ENCODE measurements at regions not wholly inside any gene's neighbourhood (a gene's known extent, or its start where the extent isn't known, plus 50 kb on each side); places are given as distances from the start of the nearest gene placed in this dataset.

DNA sequence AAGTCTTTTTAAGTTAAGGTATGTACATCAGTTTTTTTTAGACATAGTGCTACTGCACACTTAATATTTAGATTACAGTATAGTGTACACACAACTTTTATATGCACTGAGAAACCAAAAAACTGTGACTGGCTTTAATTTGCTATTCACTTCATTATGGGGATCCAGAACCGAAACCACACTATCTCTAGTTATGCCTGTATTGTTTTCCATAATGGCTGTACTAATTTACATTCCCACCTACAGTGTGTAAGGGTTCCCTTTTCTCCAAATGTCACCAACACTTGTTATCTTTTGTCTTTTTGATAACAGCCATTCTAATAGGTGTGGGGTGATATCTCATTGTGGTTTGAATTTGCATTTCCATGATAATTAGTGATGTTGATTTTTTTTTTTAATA is 213.4 kb upstream of the CCDC150 start:
- no peak overlapping the region for H3K4me3 ChIP-seq (ENCODE audit: low read length)
- no peak for TF ChIP-seq EZH2phosphoT487 (IDR thresholded peaks at IDR 0.05; ENCODE audit: low read depth)
- TF ChIP-seq, protein P1, sequence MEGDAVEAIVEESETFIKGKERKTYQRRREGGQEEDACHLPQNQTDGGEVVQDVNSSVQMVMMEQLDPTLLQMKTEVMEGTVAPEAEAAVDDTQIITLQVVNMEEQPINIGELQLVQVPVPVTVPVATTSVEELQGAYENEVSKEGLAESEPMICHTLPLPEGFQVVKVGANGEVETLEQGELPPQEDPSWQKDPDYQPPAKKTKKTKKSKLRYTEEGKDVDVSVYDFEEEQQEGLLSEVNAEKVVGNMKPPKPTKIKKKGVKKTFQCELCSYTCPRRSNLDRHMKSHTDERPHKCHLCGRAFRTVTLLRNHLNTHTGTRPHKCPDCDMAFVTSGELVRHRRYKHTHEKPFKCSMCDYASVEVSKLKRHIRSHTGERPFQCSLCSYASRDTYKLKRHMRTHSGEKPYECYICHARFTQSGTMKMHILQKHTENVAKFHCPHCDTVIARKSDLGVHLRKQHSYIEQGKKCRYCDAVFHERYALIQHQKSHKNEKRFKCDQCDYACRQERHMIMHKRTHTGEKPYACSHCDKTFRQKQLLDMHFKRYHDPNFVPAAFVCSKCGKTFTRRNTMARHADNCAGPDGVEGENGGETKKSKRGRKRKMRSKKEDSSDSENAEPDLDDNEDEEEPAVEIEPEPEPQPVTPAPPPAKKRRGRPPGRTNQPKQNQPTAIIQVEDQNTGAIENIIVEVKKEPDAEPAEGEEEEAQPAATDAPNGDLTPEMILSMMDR (IDR thresholded peaks at IDR 0.05; ENCODE audit: low read depth, low read length), result no peak

DNA sequence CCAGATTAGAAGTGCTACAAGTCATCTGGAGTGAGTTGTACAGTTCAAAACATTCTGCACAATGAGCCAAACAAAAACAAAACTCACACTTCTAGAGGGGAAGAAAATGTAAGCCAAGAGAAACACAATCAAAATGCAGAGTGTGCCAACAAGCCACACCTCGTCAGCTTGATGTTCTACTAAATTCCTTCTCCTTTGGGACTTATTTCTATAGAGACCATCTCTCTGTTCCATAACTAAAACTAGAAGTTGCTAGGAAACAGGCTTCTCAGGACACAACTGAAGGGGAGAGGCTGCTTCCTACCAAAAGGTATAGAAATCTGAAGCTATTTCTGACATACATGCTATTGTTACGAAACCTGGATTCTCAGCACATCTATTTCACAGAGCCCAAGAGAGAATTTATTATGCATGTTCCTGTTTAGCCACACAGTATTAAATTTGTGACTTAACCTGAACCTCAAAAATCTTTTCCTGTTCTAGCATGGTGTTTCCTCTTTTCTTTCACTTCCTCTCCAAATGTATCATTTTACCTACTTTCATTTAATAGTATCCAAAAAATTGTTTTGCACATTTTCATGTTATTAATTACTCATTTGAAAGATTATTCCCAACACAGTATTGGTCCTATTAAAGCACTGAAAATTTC is 211.4 kb upstream of the CCDC150 start:
- Histone ChIP-seq H3K9ac (ENCODE audit: low read length) (no peak overlapping the region), H3K79me2 (ENCODE audit: low read length) (no peaks in the 10 kb centered on the region), H3K36me3 (replicated peaks; ENCODE audit: low read depth, low read length) (peaks cover 20% of the 10 kb centered on the region), H3K4me2 (ENCODE audit: low read length) (peak overlapping the region; percentile 18; the same call in 1 of the 2 replicates), H3K4me1 (ENCODE audit: low read length) (peaks cover 45% of the 10 kb centered on the region), H3K4me3 (ENCODE audit: low read length) (no peak overlapping the region), H2AFZ (ENCODE audit: low read depth, low read length) (no peak overlapping the region), H3K27me3 (ENCODE audit: low read depth, low read length) (no peaks in the 10 kb centered on the region), H3K27ac (ENCODE audit: low read length) (no peak overlapping the region), H3K9me3 (ENCODE audit: insufficient read depth, low read length) (peaks cover 12% of the 10 kb centered on the region; the same call in 1 of the 2 replicates), H4K20me1 (ENCODE audit: insufficient read depth, low read length) (no peaks in the 10 kb centered on the region)
- TF ChIP-seq, protein P1 (IDR thresholded peaks at IDR 0.05; ENCODE audit: low read depth, low read length), result no peak
- TF ChIP-seq EZH2phosphoT487 (IDR thresholded peaks at IDR 0.05; ENCODE audit: low read depth), result no peak

More for the DNA sequence above, 213.4 kb upstream of the CCDC150 start:
- Histone ChIP-seq H3K27ac (ENCODE audit: low read length) (no peak overlapping the region), H4K20me1 (ENCODE audit: insufficient read depth, low read length) (no peaks in the 10 kb centered on the region), H3K9ac (ENCODE audit: low read length) (no peak overlapping the region), H3K4me2 (ENCODE audit: low read length) (no peak overlapping the region), H2AFZ (ENCODE audit: low read depth, low read length) (no peak overlapping the region), H3K36me3 (replicated peaks; ENCODE audit: low read depth, low read length) (peaks cover 19% of the 10 kb centered on the region), H3K9me3 (ENCODE audit: insufficient read depth, low read length) (peaks cover 12% of the 10 kb centered on the region; the same call in 1 of the 2 replicates), H3K27me3 (ENCODE audit: low read depth, low read length) (no peaks in the 10 kb centered on the region), H3K4me1 (ENCODE audit: low read length) (peaks cover 43% of the 10 kb centered on the region), H3K79me2 (ENCODE audit: low read length) (no peaks in the 10 kb centered on the region)

DNA sequence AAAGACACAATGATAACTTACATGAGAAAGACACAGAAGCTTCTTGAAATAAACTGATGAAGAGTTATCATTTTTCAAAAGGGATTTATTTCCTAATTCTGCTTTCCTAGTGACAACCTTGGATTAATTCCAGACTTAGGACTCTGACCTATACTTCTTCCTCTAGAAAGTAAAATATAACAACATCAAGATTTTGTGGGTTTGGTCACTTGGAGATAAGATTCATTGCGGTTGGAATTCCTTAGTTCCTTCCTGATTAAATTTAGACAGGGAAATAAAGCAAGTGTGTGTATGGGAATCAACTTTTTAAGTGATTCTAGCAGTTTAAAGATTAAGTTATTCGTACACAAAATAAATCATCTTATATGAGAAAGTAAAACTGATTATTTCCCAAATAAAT is 208.4 kb upstream of the CCDC150 start:
- H3K36me3 ChIP-seq (replicated peaks; ENCODE audit: low read depth, low read length), result peaks cover 20% of the 10 kb centered on the region
- no peak overlapping the region for H2AFZ ChIP-seq (ENCODE audit: low read depth, low read length)
- H3K27me3 ChIP-seq (ENCODE audit: low read depth, low read length), result no peaks in the 10 kb centered on the region
- no peaks in the 10 kb centered on the region for H4K20me1 ChIP-seq (ENCODE audit: insufficient read depth, low read length)
- no peak for TF ChIP-seq EZH2phosphoT487 (IDR thresholded peaks at IDR 0.05; ENCODE audit: low read depth)
- TF ChIP-seq, protein P1 (IDR thresholded peaks at IDR 0.05; ENCODE audit: low read depth, low read length), result no peak
- H3K4me1 ChIP-seq (ENCODE audit: low read length), result peaks cover 41% of the 10 kb centered on the region
- H3K9ac ChIP-seq (ENCODE audit: low read length), result no peak overlapping the region
- H3K27ac ChIP-seq (ENCODE audit: low read length), result peak overlapping the region; percentile 84; the same call in 1 of the 2 replicates
- H3K9me3 ChIP-seq (ENCODE audit: insufficient read depth, low read length), result peaks cover 12% of the 10 kb centered on the region; the same call in 1 of the 2 replicates
- H3K4me3 ChIP-seq (ENCODE audit: low read length), result no peak overlapping the region
- H3K79me2 ChIP-seq (ENCODE audit: low read length), result no peaks in the 10 kb centered on the region
- no peak overlapping the region for H3K4me2 ChIP-seq (ENCODE audit: low read length)

DNA sequence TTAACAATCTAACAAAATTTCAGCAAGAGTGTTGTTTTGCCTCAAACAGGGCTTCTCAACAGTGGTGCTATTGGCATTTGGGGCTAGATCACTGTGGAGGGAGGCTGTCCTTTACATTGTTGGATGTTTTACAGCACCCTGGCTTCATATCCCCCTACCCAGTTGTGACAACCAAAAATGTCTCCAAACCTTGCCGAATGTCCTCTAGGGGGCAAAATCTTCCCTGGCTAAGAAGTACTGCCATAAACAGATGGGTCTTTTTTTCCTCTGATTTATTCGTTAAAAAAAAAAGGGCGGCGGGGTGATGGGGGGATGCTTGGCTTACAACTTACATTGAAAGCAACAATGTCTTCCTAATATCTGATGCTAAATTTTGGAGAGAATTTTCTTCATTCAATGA is 207.6 kb upstream of the CCDC150 start:
- Histone ChIP-seq H3K9me3 (ENCODE audit: insufficient read depth, low read length) (peaks cover 12% of the 10 kb centered on the region; the same call in 1 of the 2 replicates), H4K20me1 (ENCODE audit: insufficient read depth, low read length) (no peaks in the 10 kb centered on the region), H3K79me2 (ENCODE audit: low read length) (no peaks in the 10 kb centered on the region), H2AFZ (ENCODE audit: low read depth, low read length) (no peak overlapping the region), H3K4me3 (ENCODE audit: low read length) (no peak overlapping the region), H3K4me1 (ENCODE audit: low read length) (peaks cover 37% of the 10 kb centered on the region), H3K36me3 (replicated peaks; ENCODE audit: low read depth, low read length) (peaks cover 20% of the 10 kb centered on the region), H3K9ac (ENCODE audit: low read length) (no peak overlapping the region), H3K27ac (ENCODE audit: low read length) (no peak overlapping the region), H3K4me2 (ENCODE audit: low read length) (no peak overlapping the region), H3K27me3 (ENCODE audit: low read depth, low read length) (no peaks in the 10 kb centered on the region)
- TF ChIP-seq, protein P1 (IDR thresholded peaks at IDR 0.05; ENCODE audit: low read depth, low read length), result peak; percentile 36
- no peak for TF ChIP-seq EZH2phosphoT487 (IDR thresholded peaks at IDR 0.05; ENCODE audit: low read depth)

Data from OCI-LY3 (cell line).